ENCODE measurements at regions not wholly inside any gene's neighbourhood (a gene's known extent, or its start where the extent isn't known, plus 50 kb on each side); places are given as distances from the start of the nearest gene placed in this dataset.

- no peak overlapping the region for H3K27ac ChIP-seq (ENCODE audit: low read depth, low read length)
- H3K27me3 ChIP-seq (ENCODE audit: insufficient read depth, low read length): no peaks in the 10 kb centered on the region
- H3K4me1 ChIP-seq (ENCODE audit: control insufficient read depth, insufficient read depth, low read length, unreplicated experiment): peaks cover 49% of the 10 kb centered on the region
- H3K4me3 ChIP-seq (ENCODE audit: low read depth, low read length): peak overlapping the region; percentile 55
- H3K79me2 ChIP-seq (ENCODE audit: control insufficient read depth, insufficient read depth, low read length, unreplicated experiment): no peaks in the 10 kb centered on the region
- peak overlapping the region; percentile 70 for H2AFZ ChIP-seq (ENCODE audit: low read length, unreplicated experiment)
- H3K36me3 ChIP-seq (ENCODE audit: insufficient read depth, low read length): no peaks in the 10 kb centered on the region
Observed at GRCh38 chr17:27379888-27380533, 76.2 kb upstream of the KSR1 start.

- Histone ChIP-seq H3K36me3 (ENCODE audit: insufficient read depth, low read length) (no peaks in the 10 kb centered on the region), H2AFZ (ENCODE audit: low read length, unreplicated experiment) (no peak overlapping the region), H3K27me3 (ENCODE audit: insufficient read depth, low read length) (no peaks in the 10 kb centered on the region), H3K4me1 (ENCODE audit: control insufficient read depth, insufficient read depth, low read length, unreplicated experiment) (peaks cover 53% of the 10 kb centered on the region), H3K79me2 (ENCODE audit: control insufficient read depth, insufficient read depth, low read length, unreplicated experiment) (no peaks in the 10 kb centered on the region), H3K27ac (ENCODE audit: low read depth, low read length) (no peak overlapping the region), H3K4me3 (ENCODE audit: low read depth, low read length) (peak overlapping the region; percentile 55)
Observed at GRCh38 chr17:27380551-27380950, 75.7 kb upstream of the KSR1 start.

- no peak overlapping the region for H2AFZ ChIP-seq (ENCODE audit: low read length, unreplicated experiment)
Observed at GRCh38 chr17:27381007-27381501, 75.2 kb upstream of the KSR1 start.

GRCh38 chr17:27382025-27382424 lies 74.2 kb upstream of the KSR1 start:
- no peak overlapping the region for H2AFZ ChIP-seq (ENCODE audit: low read length, unreplicated experiment)
- peaks cover 41% of the 10 kb centered on the region for H3K4me1 ChIP-seq (ENCODE audit: control insufficient read depth, insufficient read depth, low read length, unreplicated experiment)
- no peaks in the 10 kb centered on the region for H3K36me3 ChIP-seq (ENCODE audit: insufficient read depth, low read length)
- H3K4me3 ChIP-seq (ENCODE audit: low read depth, low read length): no peak overlapping the region
- H3K27ac ChIP-seq (ENCODE audit: low read depth, low read length): no peak overlapping the region
- no peaks in the 10 kb centered on the region for H3K27me3 ChIP-seq (ENCODE audit: insufficient read depth, low read length)
- no peaks in the 10 kb centered on the region for H3K79me2 ChIP-seq (ENCODE audit: control insufficient read depth, insufficient read depth, low read length, unreplicated experiment)

More at GRCh38 chr17:27381007-27381501, 75.2 kb upstream of the KSR1 start:
- Histone ChIP-seq H3K36me3 (ENCODE audit: insufficient read depth, low read length) (no peaks in the 10 kb centered on the region), H3K4me3 (ENCODE audit: low read depth, low read length) (no peak overlapping the region), H3K4me1 (ENCODE audit: control insufficient read depth, insufficient read depth, low read length, unreplicated experiment) (peaks cover 51% of the 10 kb centered on the region), H3K27ac (ENCODE audit: low read depth, low read length) (no peak overlapping the region), H3K27me3 (ENCODE audit: insufficient read depth, low read length) (no peaks in the 10 kb centered on the region), H3K79me2 (ENCODE audit: control insufficient read depth, insufficient read depth, low read length, unreplicated experiment) (no peaks in the 10 kb centered on the region)

- Histone ChIP-seq H3K79me2 (ENCODE audit: control insufficient read depth, insufficient read depth, low read length, unreplicated experiment) (no peaks in the 10 kb centered on the region), H3K36me3 (ENCODE audit: insufficient read depth, low read length) (no peaks in the 10 kb centered on the region), H3K27ac (ENCODE audit: low read depth, low read length) (peak overlapping the region; percentile 83), H3K27me3 (ENCODE audit: insufficient read depth, low read length) (no peaks in the 10 kb centered on the region), H2AFZ (ENCODE audit: low read length, unreplicated experiment) (no peak overlapping the region), H3K4me3 (ENCODE audit: low read depth, low read length) (no peak overlapping the region), H3K4me1 (ENCODE audit: control insufficient read depth, insufficient read depth, low read length, unreplicated experiment) (peaks cover 38% of the 10 kb centered on the region)
Observed at GRCh38 chr17:27384261-27384701, 72.0 kb upstream of the KSR1 start.

GRCh38 chr17:27384726-27385125 lies 71.5 kb upstream of the KSR1 start:
- no peak overlapping the region for H3K4me3 ChIP-seq (ENCODE audit: low read depth, low read length)
- no peaks in the 10 kb centered on the region for H3K36me3 ChIP-seq (ENCODE audit: insufficient read depth, low read length)
- H2AFZ ChIP-seq (ENCODE audit: low read length, unreplicated experiment): no peak overlapping the region
- no peaks in the 10 kb centered on the region for H3K79me2 ChIP-seq (ENCODE audit: control insufficient read depth, insufficient read depth, low read length, unreplicated experiment)
- H3K4me1 ChIP-seq (ENCODE audit: control insufficient read depth, insufficient read depth, low read length, unreplicated experiment): peaks cover 34% of the 10 kb centered on the region
- H3K27me3 ChIP-seq (ENCODE audit: insufficient read depth, low read length): no peaks in the 10 kb centered on the region
- H3K27ac ChIP-seq (ENCODE audit: low read depth, low read length): peak overlapping the region; percentile 83

GRCh38 chr17:27385626-27386025 lies 70.6 kb upstream of the KSR1 start:
- Histone ChIP-seq H3K36me3 (ENCODE audit: insufficient read depth, low read length) (no peaks in the 10 kb centered on the region), H3K27ac (ENCODE audit: low read depth, low read length) (peak overlapping the region; percentile 83; the same call in 1 of the 2 replicates), H2AFZ (ENCODE audit: low read length, unreplicated experiment) (no peak overlapping the region), H3K79me2 (ENCODE audit: control insufficient read depth, insufficient read depth, low read length, unreplicated experiment) (no peaks in the 10 kb centered on the region), H3K4me1 (ENCODE audit: control insufficient read depth, insufficient read depth, low read length, unreplicated experiment) (peaks cover 25% of the 10 kb centered on the region), H3K4me3 (ENCODE audit: low read depth, low read length) (no peak overlapping the region), H3K27me3 (ENCODE audit: insufficient read depth, low read length) (no peaks in the 10 kb centered on the region)

GRCh38 chr17:27386206-27387075 lies 69.8 kb upstream of the KSR1 start:
- Histone ChIP-seq H3K36me3 (ENCODE audit: insufficient read depth, low read length) (no peaks in the 10 kb centered on the region), H2AFZ (ENCODE audit: low read length, unreplicated experiment) (no peak overlapping the region)

GRCh38 chr17:27389542-27390140 lies 66.6 kb upstream of the KSR1 start:
- Histone ChIP-seq H3K27ac (ENCODE audit: low read depth, low read length) (no peak overlapping the region), H3K36me3 (ENCODE audit: insufficient read depth, low read length) (no peaks in the 10 kb centered on the region), H2AFZ (ENCODE audit: low read length, unreplicated experiment) (no peak overlapping the region), H3K79me2 (ENCODE audit: control insufficient read depth, insufficient read depth, low read length, unreplicated experiment) (no peaks in the 10 kb centered on the region), H3K4me1 (ENCODE audit: control insufficient read depth, insufficient read depth, low read length, unreplicated experiment) (peaks cover 7% of the 10 kb centered on the region), H3K27me3 (ENCODE audit: insufficient read depth, low read length) (0 out of 2 replicates have a peak, but pooled peaks cover 7% of the 10 kb centered on the region), H3K4me3 (ENCODE audit: low read depth, low read length) (no peak overlapping the region)

More at GRCh38 chr17:27386206-27387075, 69.8 kb upstream of the KSR1 start:
- peaks cover 17% of the 10 kb centered on the region for H3K4me1 ChIP-seq (ENCODE audit: control insufficient read depth, insufficient read depth, low read length, unreplicated experiment)
- no peaks in the 10 kb centered on the region for H3K79me2 ChIP-seq (ENCODE audit: control insufficient read depth, insufficient read depth, low read length, unreplicated experiment)
- H3K4me3 ChIP-seq (ENCODE audit: low read depth, low read length): no peak overlapping the region
- H3K27me3 ChIP-seq (ENCODE audit: insufficient read depth, low read length): no peaks in the 10 kb centered on the region
- no peak overlapping the region for H3K27ac ChIP-seq (ENCODE audit: low read depth, low read length)

GRCh38 chr17:27390540-27390939 lies 65.7 kb upstream of the KSR1 start:
- no peak overlapping the region for H2AFZ ChIP-seq (ENCODE audit: low read length, unreplicated experiment)
- no peaks in the 10 kb centered on the region for H3K36me3 ChIP-seq (ENCODE audit: insufficient read depth, low read length)
- no peak overlapping the region for H3K27ac ChIP-seq (ENCODE audit: low read depth, low read length)
- H3K4me3 ChIP-seq (ENCODE audit: low read depth, low read length): no peak overlapping the region
- H3K4me1 ChIP-seq (ENCODE audit: control insufficient read depth, insufficient read depth, low read length, unreplicated experiment): no peaks in the 10 kb centered on the region
- peaks cover 16% of the 10 kb centered on the region; the same call in 1 of the 2 replicates for H3K27me3 ChIP-seq (ENCODE audit: insufficient read depth, low read length)
- no peaks in the 10 kb centered on the region for H3K79me2 ChIP-seq (ENCODE audit: control insufficient read depth, insufficient read depth, low read length, unreplicated experiment)

Data from ACC112 (cell line).